ENCODE measurements at regions not wholly inside any gene's neighbourhood (a gene's known extent, or its start where the extent isn't known, plus 50 kb on each side); places are given as distances from the start of the nearest gene placed in this dataset.

DNA sequence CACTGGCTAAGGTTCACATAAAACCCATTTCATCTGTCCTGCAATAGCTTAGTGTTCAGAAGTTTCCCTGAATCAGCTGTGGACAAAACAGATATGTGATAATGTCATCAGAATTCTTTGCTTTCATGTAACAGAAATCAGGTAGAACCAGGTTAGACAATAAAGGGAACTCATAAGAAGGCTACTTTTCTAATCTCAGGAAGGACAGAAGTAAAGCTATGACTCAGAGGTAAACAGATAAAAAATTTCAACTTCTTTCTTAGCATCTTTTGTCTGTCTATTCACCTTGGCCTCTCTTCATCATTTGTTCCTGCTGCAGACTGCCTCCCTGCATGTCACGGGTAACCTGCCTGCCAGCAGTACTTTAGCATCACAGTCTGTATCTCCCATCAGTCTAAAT lies 643.1 kb downstream of the MECOM start:
- TF ChIP-seq, protein P1, sequence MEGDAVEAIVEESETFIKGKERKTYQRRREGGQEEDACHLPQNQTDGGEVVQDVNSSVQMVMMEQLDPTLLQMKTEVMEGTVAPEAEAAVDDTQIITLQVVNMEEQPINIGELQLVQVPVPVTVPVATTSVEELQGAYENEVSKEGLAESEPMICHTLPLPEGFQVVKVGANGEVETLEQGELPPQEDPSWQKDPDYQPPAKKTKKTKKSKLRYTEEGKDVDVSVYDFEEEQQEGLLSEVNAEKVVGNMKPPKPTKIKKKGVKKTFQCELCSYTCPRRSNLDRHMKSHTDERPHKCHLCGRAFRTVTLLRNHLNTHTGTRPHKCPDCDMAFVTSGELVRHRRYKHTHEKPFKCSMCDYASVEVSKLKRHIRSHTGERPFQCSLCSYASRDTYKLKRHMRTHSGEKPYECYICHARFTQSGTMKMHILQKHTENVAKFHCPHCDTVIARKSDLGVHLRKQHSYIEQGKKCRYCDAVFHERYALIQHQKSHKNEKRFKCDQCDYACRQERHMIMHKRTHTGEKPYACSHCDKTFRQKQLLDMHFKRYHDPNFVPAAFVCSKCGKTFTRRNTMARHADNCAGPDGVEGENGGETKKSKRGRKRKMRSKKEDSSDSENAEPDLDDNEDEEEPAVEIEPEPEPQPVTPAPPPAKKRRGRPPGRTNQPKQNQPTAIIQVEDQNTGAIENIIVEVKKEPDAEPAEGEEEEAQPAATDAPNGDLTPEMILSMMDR (conservative IDR thresholded peaks at IDR 0.05; ENCODE audit: low read depth in 2 of 2): no peak
- TF ChIP-seq EZH2 (IDR thresholded peaks at IDR 0.05; ENCODE audit: low read depth, unreplicated experiment) (no peak), POLR2AphosphoS5 (IDR thresholded peaks at IDR 0.05; ENCODE audit: low read depth) (no peak), EZH2phosphoT487 (IDR thresholded peaks at IDR 0.05; ENCODE audit: unreplicated experiment) (no peak), NANOG (IDR thresholded peaks at IDR 0.05; ENCODE audit: borderline replicate concordance) (no peak), JUNB (IDR thresholded peaks at IDR 0.05; ENCODE audit: unreplicated experiment) (no peak)
- TF ChIP-seq, protein P2, sequence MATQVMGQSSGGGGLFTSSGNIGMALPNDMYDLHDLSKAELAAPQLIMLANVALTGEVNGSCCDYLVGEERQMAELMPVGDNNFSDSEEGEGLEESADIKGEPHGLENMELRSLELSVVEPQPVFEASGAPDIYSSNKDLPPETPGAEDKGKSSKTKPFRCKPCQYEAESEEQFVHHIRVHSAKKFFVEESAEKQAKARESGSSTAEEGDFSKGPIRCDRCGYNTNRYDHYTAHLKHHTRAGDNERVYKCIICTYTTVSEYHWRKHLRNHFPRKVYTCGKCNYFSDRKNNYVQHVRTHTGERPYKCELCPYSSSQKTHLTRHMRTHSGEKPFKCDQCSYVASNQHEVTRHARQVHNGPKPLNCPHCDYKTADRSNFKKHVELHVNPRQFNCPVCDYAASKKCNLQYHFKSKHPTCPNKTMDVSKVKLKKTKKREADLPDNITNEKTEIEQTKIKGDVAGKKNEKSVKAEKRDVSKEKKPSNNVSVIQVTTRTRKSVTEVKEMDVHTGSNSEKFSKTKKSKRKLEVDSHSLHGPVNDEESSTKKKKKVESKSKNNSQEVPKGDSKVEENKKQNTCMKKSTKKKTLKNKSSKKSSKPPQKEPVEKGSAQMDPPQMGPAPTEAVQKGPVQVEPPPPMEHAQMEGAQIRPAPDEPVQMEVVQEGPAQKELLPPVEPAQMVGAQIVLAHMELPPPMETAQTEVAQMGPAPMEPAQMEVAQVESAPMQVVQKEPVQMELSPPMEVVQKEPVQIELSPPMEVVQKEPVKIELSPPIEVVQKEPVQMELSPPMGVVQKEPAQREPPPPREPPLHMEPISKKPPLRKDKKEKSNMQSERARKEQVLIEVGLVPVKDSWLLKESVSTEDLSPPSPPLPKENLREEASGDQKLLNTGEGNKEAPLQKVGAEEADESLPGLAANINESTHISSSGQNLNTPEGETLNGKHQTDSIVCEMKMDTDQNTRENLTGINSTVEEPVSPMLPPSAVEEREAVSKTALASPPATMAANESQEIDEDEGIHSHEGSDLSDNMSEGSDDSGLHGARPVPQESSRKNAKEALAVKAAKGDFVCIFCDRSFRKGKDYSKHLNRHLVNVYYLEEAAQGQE (IDR thresholded peaks at IDR 0.05; ENCODE audit: unreplicated experiment): no peak
- TF ChIP-seq, protein P3, sequence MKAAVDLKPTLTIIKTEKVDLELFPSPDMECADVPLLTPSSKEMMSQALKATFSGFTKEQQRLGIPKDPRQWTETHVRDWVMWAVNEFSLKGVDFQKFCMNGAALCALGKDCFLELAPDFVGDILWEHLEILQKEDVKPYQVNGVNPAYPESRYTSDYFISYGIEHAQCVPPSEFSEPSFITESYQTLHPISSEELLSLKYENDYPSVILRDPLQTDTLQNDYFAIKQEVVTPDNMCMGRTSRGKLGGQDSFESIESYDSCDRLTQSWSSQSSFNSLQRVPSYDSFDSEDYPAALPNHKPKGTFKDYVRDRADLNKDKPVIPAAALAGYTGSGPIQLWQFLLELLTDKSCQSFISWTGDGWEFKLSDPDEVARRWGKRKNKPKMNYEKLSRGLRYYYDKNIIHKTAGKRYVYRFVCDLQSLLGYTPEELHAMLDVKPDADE (IDR thresholded peaks at IDR 0.05): no peak

Measured in GM23338 (cell line).